Upper lobe of left lung (tissue), 4 donors: ENCODE measurements at regions not wholly inside any gene's neighbourhood (a gene's known extent, or its start where the extent isn't known, plus 50 kb on each side); places are given as distances from the start of the nearest gene placed in this dataset.

Source experiments
- CTCF ChIP-seq, 6 experiments: fragments of 450-650 bp in 4 of 6; fragments of 200-600 bp in 2 of 6; sonication (generic) in 2 of 6; IDR thresholded peaks; one replicate each; pipeline ENCODE4 v1.5.1; 2016 to 2019; ENCODE audit warnings: antibody characterized with exemption in 6 of 6
- POLR2A ChIP-seq, 4 donors: fragments of 450-650 bp; IDR thresholded peaks; one replicate each; pipeline ENCODE4 v1.5.1; 2016 to 2017; ENCODE audit warnings: antibody characterized with exemption in 4 of 4, mild to moderate bottlenecking in 2 of 4
- POLR2AphosphoS5 ChIP-seq, 2 donors: sonication (generic); formaldehyde crosslinking; IDR thresholded peaks; one replicate each; pipeline ENCODE4 v1.5.1; 2017; ENCODE audit warnings: antibody characterized with exemption in 2 of 2

GRCh38 chr11:42543844-42544419 lies 767.9 kb upstream of the API5 start:
- TF ChIP-seq CTCF (IDR thresholded peaks at IDR 0.05) (no peak), POLR2A (IDR thresholded peaks at IDR 0.05) (no peak), POLR2AphosphoS5 (IDR thresholded peaks at IDR 0.05) (no peak)
